DOHH2 (cell line): ENCODE measurements at regions not wholly inside any gene's neighbourhood (a gene's known extent, or its start where the extent isn't known, plus 50 kb on each side); places are given as distances from the start of the nearest gene placed in this dataset.
"Not testable (repeated sequence)": the region's sequence is repeated elsewhere in the genome, so short reads cannot be mapped to it uniquely, and the experiment has no call there.

Experiments used
- H3F3A ChIP-seq: fragments of 200-600 bp; sonication (generic), shearing (Covaris generic); 2 replicates; pipeline ENCODE4 v1.6.0; 2016; ENCODE audit warnings: antibody characterized with exemption, mild to moderate bottlenecking; ENCODE audit not compliant: control insufficient read depth, insufficient read depth
- H3K27ac ChIP-seq: fragments of 200-600 bp; sonication (generic); 2 replicates; pipeline ENCODE4 v1.5.1; 2014; ENCODE audit warnings: low read depth, mild to moderate bottlenecking, low read length, moderate library complexity
- H3K27me3 ChIP-seq: fragments of 200-600 bp; sonication (generic); 2 replicates; pipeline ENCODE4 v1.6.1; 2014; ENCODE audit warnings: mild to moderate bottlenecking, low read length, mixed read lengths; ENCODE audit not compliant: control insufficient read depth
- H3K36me3 ChIP-seq: fragments of 200-600 bp; sonication (generic); 2 replicates; pipeline ENCODE4 v1.6.1; 2014; ENCODE audit warnings: mild to moderate bottlenecking, low read length, moderate library complexity, mixed read lengths; ENCODE audit not compliant: control insufficient read depth
- H3K4me1 ChIP-seq: fragments of 200-600 bp; sonication (generic); 2 replicates; pipeline ENCODE4 v1.6.1; 2014; ENCODE audit warnings: mild to moderate bottlenecking, low read length, mixed read lengths; ENCODE audit not compliant: control insufficient read depth
- H3K4me2 ChIP-seq: fragments of 200-600 bp; sonication (generic); 2 replicates; pipeline ENCODE4 v1.6.0; 2014; ENCODE audit warnings: mild to moderate bottlenecking, low read length, moderate library complexity
- H3K4me3 ChIP-seq: fragments of 200-600 bp; sonication (generic); 2 replicates; pipeline ENCODE4 v1.5.1; 2014; ENCODE audit warnings: mild to moderate bottlenecking, low read length, mixed read lengths
- H3K79me2 ChIP-seq: fragments of 200-600 bp; sonication (generic); 2 replicates; pipeline ENCODE4 v1.6.1; 2014; ENCODE audit warnings: mild to moderate bottlenecking, low read length, mixed read lengths; ENCODE audit not compliant: control insufficient read depth
- H3K9me2 ChIP-seq: fragments of 200-600 bp; sonication (generic); replicated peaks from 2 replicates; pipeline ENCODE4 v1.6.1; 2014; ENCODE audit warnings: mild to moderate bottlenecking, low read length, mixed read lengths; ENCODE audit not compliant: control insufficient read depth
- H3K9me3 ChIP-seq: fragments of 200-600 bp; sonication (generic); 2 replicates; pipeline ENCODE4 v1.6.1; 2014; ENCODE audit warnings: antibody characterized with exemption, low read length, mixed read lengths; ENCODE audit not compliant: control insufficient read depth, insufficient read depth
- H4K20me1 ChIP-seq: fragments of 200-600 bp; sonication (generic); 2 replicates; pipeline ENCODE4 v1.6.0; 2014; ENCODE audit warnings: low read depth, mild to moderate bottlenecking, antibody characterized with exemption, low read length, moderate library complexity; ENCODE audit not compliant: control insufficient read depth, insufficient read depth
- EZH2phosphoT487 ChIP-seq: fragments of 200-600 bp; sonication (generic); IDR thresholded peaks from 2 replicates; pipeline ENCODE4 v1.6.1; 2017; ENCODE audit warnings: borderline replicate concordance, mild to moderate bottlenecking, antibody characterized with exemption, low read length, moderate library complexity, mixed read lengths
- TF ChIP-seq, protein P1 (sequence below): fragments of 200-600 bp; sonication (generic); IDR thresholded peaks from one replicate; pipeline ENCODE4 v1.5.1; 2014; ENCODE audit warnings: antibody characterized with exemption, mild to moderate bottlenecking, low read depth, low read length; ENCODE audit not compliant: poor library complexity, severe bottlenecking

- Histone ChIP-seq H3F3A (no peaks in the 10 kb centered on the region), H3K27me3 (no peaks in the 10 kb centered on the region), H3K79me2 (no peaks in the 10 kb centered on the region), H3K36me3 (no peaks in the 10 kb centered on the region), H3K9me3 (no peaks in the 10 kb centered on the region), H3K4me1 (no peaks in the 10 kb centered on the region), H3K9me2 (no peaks in the 10 kb centered on the region), H3K27ac (no peak overlapping the region), H3K4me3 (no peak overlapping the region), H3K4me2 (no peak overlapping the region), H4K20me1 (no peaks in the 10 kb centered on the region)
- no peak for TF ChIP-seq EZH2phosphoT487
- TF ChIP-seq, protein P1, sequence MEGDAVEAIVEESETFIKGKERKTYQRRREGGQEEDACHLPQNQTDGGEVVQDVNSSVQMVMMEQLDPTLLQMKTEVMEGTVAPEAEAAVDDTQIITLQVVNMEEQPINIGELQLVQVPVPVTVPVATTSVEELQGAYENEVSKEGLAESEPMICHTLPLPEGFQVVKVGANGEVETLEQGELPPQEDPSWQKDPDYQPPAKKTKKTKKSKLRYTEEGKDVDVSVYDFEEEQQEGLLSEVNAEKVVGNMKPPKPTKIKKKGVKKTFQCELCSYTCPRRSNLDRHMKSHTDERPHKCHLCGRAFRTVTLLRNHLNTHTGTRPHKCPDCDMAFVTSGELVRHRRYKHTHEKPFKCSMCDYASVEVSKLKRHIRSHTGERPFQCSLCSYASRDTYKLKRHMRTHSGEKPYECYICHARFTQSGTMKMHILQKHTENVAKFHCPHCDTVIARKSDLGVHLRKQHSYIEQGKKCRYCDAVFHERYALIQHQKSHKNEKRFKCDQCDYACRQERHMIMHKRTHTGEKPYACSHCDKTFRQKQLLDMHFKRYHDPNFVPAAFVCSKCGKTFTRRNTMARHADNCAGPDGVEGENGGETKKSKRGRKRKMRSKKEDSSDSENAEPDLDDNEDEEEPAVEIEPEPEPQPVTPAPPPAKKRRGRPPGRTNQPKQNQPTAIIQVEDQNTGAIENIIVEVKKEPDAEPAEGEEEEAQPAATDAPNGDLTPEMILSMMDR: no peak
Measured at GRCh38 chr5:90334741-90335140, 74.8 kb downstream of the CETN3 start.

GRCh38 chr5:90329911-90330310 is 79.6 kb downstream of the CETN3 start:
- no peaks in the 10 kb centered on the region for H3K79me2 ChIP-seq
- TF ChIP-seq EZH2phosphoT487: no peak
- TF ChIP-seq, protein P1: no peak
- H3K36me3 ChIP-seq: no peaks in the 10 kb centered on the region
- H3K9me3 ChIP-seq: no peaks in the 10 kb centered on the region
- no peak overlapping the region for H3K27ac ChIP-seq
- H3K4me2 ChIP-seq: no peak overlapping the region
- no peaks in the 10 kb centered on the region for H4K20me1 ChIP-seq
- no peaks in the 10 kb centered on the region for H3K4me1 ChIP-seq
- no peaks in the 10 kb centered on the region for H3K9me2 ChIP-seq
- no peak overlapping the region for H3K4me3 ChIP-seq
- no peaks in the 10 kb centered on the region for H3K27me3 ChIP-seq
- H3F3A ChIP-seq: no peaks in the 10 kb centered on the region

DNA sequence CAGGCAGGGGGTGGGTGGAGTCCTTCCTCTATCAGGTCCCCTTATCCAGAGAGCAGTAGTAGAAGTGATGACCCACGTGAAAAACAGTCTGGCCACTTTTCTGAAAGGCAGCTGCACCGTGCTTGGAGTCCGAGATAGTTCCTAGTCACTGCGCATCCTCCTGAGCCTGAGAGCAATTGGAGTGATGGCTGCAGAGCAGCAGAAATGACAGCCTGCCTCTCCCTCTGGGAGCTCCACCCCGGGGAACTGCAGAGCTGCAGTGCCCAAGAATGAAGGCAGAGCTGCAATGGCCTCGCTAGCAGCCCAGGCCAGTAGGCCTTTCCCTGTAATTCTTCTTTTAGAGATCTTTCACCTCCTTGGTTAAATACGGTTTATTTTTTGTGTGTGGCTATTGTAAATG is 82.6 kb downstream of the CETN3 start:
- no peaks in the 10 kb centered on the region for H3K36me3 ChIP-seq
- no peaks in the 10 kb centered on the region for H3F3A ChIP-seq
- no peaks in the 10 kb centered on the region for H3K9me3 ChIP-seq
- H3K4me3 ChIP-seq: no peak overlapping the region
- H3K27me3 ChIP-seq: no peaks in the 10 kb centered on the region
- H4K20me1 ChIP-seq: no peaks in the 10 kb centered on the region
- no peak overlapping the region for H3K27ac ChIP-seq
- no peaks in the 10 kb centered on the region for H3K79me2 ChIP-seq
- H3K4me1 ChIP-seq: no peaks in the 10 kb centered on the region
- no peaks in the 10 kb centered on the region for H3K9me2 ChIP-seq
- no peak overlapping the region for H3K4me2 ChIP-seq
- TF ChIP-seq, protein P1: no peak
- TF ChIP-seq EZH2phosphoT487: no peak

DNA sequence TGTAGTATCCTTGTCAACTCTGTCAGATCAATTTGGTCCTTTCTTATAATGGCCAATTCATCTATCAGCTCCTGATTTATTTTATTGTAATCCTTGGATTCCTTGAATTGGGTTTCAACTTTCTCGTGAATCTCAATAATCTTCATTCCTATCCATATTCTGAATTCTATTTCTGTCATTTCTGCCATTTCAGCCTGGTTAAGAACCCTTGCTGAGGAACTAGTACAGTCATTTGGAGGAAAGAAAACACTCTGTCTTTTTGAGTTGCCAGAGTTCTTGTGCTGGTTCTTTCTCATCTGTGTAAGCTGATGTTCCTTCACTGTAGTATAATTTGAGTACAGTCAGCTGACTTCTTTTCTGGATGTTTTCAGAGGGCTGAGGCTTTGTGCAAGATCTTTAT is 84.5 kb downstream of the CETN3 start:
- H3K4me1 ChIP-seq: no peaks in the 10 kb centered on the region
- no peaks in the 10 kb centered on the region for H3K9me3 ChIP-seq
- H3F3A ChIP-seq: no peaks in the 10 kb centered on the region
- TF ChIP-seq, protein P1: no peak
- TF ChIP-seq EZH2phosphoT487: no peak
- H3K27me3 ChIP-seq: no peaks in the 10 kb centered on the region
- no peaks in the 10 kb centered on the region for H3K79me2 ChIP-seq
- H4K20me1 ChIP-seq: no peaks in the 10 kb centered on the region
- no peak overlapping the region for H3K4me3 ChIP-seq
- no peaks in the 10 kb centered on the region for H3K9me2 ChIP-seq
- H3K36me3 ChIP-seq: no peaks in the 10 kb centered on the region
- H3K4me2 ChIP-seq: no peak overlapping the region
- no peak overlapping the region for H3K27ac ChIP-seq

- H4K20me1 ChIP-seq, H3K36me3 ChIP-seq, H3K4me2 ChIP-seq, H3K79me2 ChIP-seq, H3K4me3 ChIP-seq, H3K27ac ChIP-seq, H3K9me3 ChIP-seq, H3F3A ChIP-seq, H3K4me1 ChIP-seq, H3K27me3 ChIP-seq, H3K9me2 ChIP-seq: not testable (repeated sequence)
Measured at GRCh38 chr5:90320348-90320747, 89.2 kb downstream of the CETN3 start.
